ENCODE measurements at regions not wholly inside any gene's neighbourhood (a gene's known extent, or its start where the extent isn't known, plus 50 kb on each side); places are given as distances from the start of the nearest gene placed in this dataset.
"Not testable (repeated sequence)": the region's sequence is repeated elsewhere in the genome, so short reads cannot be mapped to it uniquely, and the experiment has no call there.

DNA sequence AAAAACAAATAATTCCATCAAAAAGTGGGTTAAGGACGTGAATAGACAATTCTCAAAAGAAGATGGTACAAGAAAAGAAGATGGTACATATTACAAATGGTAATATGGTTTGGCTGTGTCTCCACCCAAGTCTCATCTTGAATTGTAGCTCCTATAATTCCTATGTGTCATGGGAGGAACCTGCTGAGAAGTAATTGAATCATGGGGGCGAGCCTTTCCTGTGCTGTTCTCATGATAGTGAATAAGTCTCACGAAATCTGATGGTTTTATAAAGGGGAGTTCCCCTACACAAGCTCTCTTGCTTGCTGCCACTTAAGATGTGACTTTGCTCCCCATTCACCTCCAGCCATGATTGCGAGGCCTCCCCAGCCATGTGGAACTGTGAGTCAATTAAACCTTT is 172.9 kb downstream of the C11orf91 start:
- DNase-seq (ENCODE audit: low read depth), result not testable (repeated sequence)

DNA sequence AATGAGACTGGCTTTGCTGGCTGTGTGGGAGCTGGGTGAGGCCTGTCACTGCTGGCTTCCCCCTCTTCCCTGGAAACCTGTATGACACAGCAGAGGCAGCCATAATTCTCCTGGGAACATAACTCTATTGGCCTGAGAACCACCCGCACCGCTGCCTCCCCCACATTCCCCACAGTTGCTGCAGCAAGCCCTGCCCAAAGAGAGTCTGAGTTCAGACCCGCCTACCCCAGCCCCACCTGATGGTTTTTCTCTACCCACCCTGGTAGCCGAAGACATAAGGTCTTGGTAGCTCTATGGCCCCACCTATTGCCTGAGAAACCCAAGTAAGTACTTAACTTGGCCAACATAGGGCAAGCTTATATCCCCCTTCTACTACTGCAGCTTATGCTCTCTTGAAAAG is 174.8 kb downstream of the C11orf91 start:
- DNase-seq (ENCODE audit: low read depth), result no peak

GRCh38 chr11:33521384-33521783 is 179.2 kb downstream of the C11orf91 start:
- DNase-seq (ENCODE audit: low read depth), result no peak

GRCh38 chr11:33520112-33520511 is 180.5 kb downstream of the C11orf91 start:
- no peak for DNase-seq (ENCODE audit: low read depth)

- DNase-seq (ENCODE audit: low read depth), result peak; percentile 65
Observed at GRCh38 chr11:33515347-33515746, 185.3 kb downstream of the C11orf91 start.

- no peak for DNase-seq (ENCODE audit: low read depth)
Observed at GRCh38 chr11:33514079-33514925, 186.3 kb downstream of the C11orf91 start.

DNA sequence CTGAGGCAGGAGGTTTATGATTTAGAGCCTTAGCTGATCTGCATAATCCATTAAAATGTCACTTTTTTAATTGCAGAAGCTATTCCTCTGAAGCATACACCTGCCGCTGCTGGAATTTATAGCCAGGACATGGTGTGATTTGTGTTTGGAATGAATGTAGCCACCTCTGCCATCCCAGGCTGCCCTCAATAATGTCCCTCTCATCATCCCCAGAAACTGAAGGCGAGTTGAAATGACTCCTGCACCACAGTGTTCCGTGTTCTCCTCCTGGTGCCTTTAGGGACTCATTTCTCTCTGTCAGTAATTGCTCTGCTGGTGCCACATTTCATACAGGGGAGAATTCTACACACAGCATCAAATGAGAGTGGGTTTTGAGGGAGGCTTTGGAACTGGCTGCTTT is 191.0 kb downstream of the C11orf91 start:
- no peak for DNase-seq (ENCODE audit: low read depth)

- peak; percentile 33 for DNase-seq (ENCODE audit: low read depth)
Observed at GRCh38 chr11:33507967-33508366, 192.7 kb downstream of the C11orf91 start.

DNA sequence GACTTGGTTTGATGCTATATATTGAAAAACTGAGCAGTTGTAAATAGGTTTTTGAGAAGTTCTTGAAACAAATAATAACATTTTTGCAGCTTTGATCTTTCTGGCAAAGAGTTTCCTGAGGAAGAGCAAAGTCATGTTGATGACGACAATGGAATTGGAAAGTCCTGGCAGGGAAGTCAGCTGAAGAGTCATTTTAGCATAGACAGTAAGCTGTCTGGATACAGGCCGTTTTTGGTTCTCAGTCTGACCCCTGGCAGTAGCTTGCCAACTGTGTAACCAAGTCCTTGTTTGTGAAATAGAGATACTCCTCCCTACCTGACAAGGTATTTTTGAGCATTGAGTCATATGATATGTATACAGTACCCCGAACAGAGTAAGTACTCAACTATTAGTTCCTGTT is 193.3 kb downstream of the C11orf91 start:
- DNase-seq (ENCODE audit: low read depth), result no peak

GRCh38 chr11:33505093-33505492 is 195.5 kb downstream of the C11orf91 start:
- DNase-seq (ENCODE audit: low read depth), result no peak

DNA sequence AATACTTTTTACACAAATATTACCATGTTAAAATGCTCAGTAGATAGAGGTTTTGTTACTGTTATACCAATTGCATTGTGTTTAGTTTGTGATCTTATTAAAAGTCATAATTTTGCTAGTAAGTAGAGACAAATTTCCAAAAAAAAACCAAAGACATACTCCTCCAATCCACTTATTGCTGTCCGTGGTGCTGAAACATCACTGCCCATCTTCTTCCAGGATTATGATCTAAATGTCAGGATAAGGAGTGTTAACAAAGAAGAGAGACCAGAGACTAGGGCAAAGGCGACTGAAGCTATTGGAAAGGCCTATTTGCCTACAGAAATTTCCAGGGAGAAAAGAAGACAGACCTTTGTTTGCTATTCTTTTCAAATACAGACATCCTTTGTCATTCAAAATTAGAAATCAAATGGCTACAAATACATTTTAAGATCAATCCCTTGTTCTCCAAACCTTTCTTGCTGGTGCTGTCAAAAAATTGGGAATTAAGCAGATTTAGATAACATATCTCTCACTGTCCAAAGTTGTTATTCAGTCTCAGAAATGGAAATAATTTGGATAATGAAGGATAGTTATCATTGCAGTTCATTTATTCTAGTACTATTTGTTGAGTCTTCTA is 199.7 kb downstream of the C11orf91 start:
- DNase-seq (ENCODE audit: low read depth), result peak; percentile 43

DNA sequence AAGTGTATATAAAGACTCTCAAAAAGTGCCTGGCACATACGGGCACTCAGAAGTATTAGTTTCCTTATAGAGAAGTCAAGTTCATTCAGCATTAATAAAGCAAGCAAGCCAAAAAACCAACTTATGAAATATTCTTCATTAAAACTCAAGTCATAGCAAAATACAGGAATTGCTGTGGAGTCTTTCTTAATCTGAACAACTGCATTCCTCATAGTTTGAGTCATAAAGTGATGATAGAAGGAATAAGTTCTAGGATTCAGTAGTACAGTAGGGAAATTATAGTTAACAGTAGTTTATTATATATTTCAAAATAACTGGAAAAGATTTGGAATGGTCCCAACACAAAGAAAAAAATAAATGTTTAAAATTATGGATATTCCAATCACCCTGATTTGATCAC is 200.3 kb downstream of the C11orf91 start:
- DNase-seq (ENCODE audit: low read depth), result no peak

GRCh38 chr11:33492596-33492995 is 208.0 kb downstream of the C11orf91 start:
- DNase-seq (ENCODE audit: low read depth), result no peak

GRCh38 chr11:33490842-33491370 is 209.7 kb downstream of the C11orf91 start:
- no peak for DNase-seq (ENCODE audit: low read depth)

DNA sequence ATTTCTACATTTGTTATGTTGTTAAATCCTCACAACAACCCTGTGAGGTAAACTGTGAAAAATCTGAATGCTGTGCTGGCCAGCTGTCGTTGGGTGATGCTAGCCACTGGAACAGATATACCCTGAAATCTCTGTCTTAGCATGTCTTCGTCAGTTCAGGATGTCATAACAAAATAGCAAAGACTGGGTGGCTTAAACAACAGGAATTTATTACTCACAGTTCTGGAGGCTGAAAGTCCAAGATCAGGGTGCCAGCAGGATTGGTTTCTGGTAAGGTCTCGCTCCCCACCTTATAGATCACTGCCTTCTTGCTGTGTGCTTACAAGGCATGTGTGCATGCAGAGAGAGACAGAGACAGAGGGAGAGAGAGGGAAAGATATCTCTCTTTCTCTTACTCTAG is 211.7 kb downstream of the C11orf91 start:
- no peak for DNase-seq (ENCODE audit: low read depth)

- DNase-seq (ENCODE audit: low read depth), result no peak
Observed at GRCh38 chr11:33480626-33481025, 220.0 kb downstream of the C11orf91 start.

- DNase-seq (ENCODE audit: low read depth), result no peak
Observed at GRCh38 chr11:33479231-33479630, 221.4 kb downstream of the C11orf91 start.

DNA sequence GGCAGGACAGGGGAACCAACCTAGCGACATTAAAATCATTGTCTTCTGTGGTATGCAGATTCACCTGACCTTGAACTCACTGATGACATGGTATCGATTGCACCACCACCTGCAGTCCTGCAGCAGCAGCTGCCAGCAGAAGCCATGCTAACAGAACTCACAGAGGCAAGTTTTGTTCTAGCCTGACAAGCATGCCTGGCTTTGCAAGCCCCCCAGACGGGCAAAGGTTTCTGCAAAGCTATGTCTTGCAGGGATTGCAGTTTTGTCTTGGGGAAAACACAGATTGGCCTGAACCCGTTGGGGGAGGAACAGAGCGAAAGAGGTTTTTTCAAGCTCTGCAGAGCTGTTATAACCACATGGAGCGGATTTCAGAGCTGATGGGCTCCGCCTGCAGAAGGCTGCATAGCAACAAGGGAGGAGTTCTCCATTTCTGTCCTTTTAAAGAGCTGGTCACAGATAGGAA is 221.0 kb downstream of the HIPK3 start:
- no peak for DNase-seq (ENCODE audit: low read depth)

DNA sequence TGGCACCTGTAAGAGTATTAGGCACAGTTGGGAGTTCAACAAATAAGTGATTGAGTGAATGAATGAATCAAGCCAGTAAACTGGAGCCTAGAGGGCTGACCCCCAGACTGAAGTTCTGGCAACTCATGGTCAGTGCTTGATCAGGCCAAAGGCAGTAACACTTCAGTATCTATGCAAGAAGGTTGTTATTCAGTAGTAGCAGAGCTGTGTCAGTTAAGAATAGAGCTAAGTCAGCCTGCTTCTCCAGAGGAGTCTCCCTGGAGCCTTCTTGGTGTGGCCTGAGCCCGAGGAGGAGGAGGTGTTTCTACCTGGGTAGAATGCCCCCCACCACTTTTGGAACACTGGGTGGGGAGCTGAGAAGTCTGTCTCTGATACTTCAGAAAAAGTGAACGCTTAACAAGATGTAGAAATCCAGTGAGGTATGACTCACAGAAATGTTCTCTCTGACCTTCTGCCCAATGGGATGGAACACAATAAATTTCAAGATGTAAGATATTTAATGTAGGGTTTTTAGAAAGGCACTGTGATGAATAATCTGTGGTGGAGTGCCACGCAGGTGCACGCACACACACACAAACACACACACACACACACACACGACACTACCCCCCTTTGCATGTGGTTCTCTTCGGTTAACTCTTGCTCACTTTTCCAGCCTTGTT is 219.9 kb downstream of the HIPK3 start:
- no peak for DNase-seq (ENCODE audit: low read depth)

DNA sequence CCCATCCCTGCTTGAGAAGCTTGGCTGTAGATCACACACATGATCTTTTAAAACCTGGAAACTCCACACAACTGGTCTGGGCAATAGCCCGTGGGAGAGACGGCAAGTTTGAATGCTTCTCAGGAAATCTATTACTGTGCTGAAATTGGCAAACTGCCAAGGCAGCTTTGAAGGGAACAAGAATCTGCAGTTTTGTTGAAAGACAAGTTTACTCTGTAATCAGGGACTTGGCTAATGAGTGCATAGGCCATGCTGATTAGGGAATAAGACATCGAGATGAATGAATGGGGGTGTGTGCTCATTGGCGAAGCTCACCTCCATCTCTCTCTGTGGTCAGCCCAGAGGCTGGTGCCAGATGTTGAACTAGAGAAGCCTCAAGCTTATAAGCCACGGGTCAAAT is 218.8 kb downstream of the HIPK3 start:
- DNase-seq (ENCODE audit: low read depth), result peak; percentile 32

- DNase-seq (ENCODE audit: low read depth), result no peak
Observed at GRCh38 chr11:33474866-33475265, 217.7 kb downstream of the HIPK3 start.

DNA sequence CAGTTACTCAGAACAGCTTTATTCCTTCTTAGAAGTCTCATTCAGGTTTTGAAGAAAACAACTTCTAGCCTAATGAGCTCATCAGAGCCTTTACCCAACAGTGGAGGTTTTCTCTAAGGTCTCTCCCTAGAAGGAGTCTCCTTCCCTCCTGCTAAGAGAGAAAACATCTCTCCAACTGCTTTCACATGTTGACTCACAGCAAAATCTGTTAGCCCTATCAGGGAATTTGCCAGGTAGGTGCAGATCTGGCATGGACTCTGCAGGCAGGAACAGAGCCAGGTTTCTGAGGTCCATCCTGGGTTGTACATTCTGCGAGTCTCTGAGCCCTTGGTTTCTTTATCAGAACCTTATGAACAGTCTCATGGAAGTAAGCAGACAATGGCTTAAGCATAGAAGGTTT is 214.4 kb downstream of the HIPK3 start:
- no peak for DNase-seq (ENCODE audit: low read depth)

GRCh38 chr11:33467966-33468365 is 210.8 kb downstream of the HIPK3 start:
- DNase-seq (ENCODE audit: low read depth), result no peak

Measured in stromal cell of bone marrow (primary cell).